SU-DHL-6 (cell line): ENCODE measurements at regions not wholly inside any gene's neighbourhood (a gene's known extent, or its start where the extent isn't known, plus 50 kb on each side); places are given as distances from the start of the nearest gene placed in this dataset.
"Not testable (repeated sequence)": the region's sequence is repeated elsewhere in the genome, so short reads cannot be mapped to it uniquely, and the experiment has no call there.

Source experiments
- H2AFZ ChIP-seq: fragments of 200-600 bp; sonication (generic); 2 replicates; pipeline ENCODE4 v1.6.1; 2014; ENCODE audit warnings: low read depth, mild to moderate bottlenecking, moderate library complexity, mixed read lengths, antibody characterized with exemption, low read length; ENCODE audit not compliant: severe bottlenecking
- H3F3A ChIP-seq: fragments of 200-600 bp; shearing (Covaris generic); 2 replicates; pipeline ENCODE4 v1.6.0; 2016; ENCODE audit warnings: antibody characterized with exemption, mild to moderate bottlenecking; ENCODE audit not compliant: insufficient read depth
- H3K27ac ChIP-seq: fragments of 200-600 bp; sonication (generic); 2 replicates; pipeline ENCODE4 v1.5.1; 2016; ENCODE audit warnings: low read depth, mild to moderate bottlenecking, low read length, moderate library complexity, mixed read lengths
- H3K27me3 ChIP-seq: fragments of 200-600 bp; sonication (generic), shearing (Covaris generic); 2 replicates; pipeline ENCODE4 v1.6.0; 2014; ENCODE audit warnings: mild to moderate bottlenecking, low read length
- H3K36me3 ChIP-seq: fragments of 200-600 bp; sonication (generic); 2 replicates; pipeline ENCODE4 v1.6.1; 2014; ENCODE audit warnings: mild to moderate bottlenecking, low read length, mixed read lengths
- H3K4me2 ChIP-seq: fragments of 300-600, 200-600 bp; shearing (Covaris generic), sonication (generic); 2 replicates; pipeline ENCODE4 v1.6.0; 2014; ENCODE audit warnings: low read length, low read depth, mild to moderate bottlenecking; ENCODE audit not compliant: poor library complexity, severe bottlenecking
- H3K4me3 ChIP-seq: fragments of 200-600 bp; sonication (generic); 2 replicates; pipeline ENCODE4 v1.5.1; 2014; ENCODE audit warnings: antibody characterized with exemption, low read length, mild to moderate bottlenecking, mixed read lengths; ENCODE audit not compliant: insufficient read depth, poor library complexity, severe bottlenecking
- H3K79me2 ChIP-seq: fragments of 200-600 bp; sonication (generic); 2 replicates; pipeline ENCODE4 v1.6.1; 2014; ENCODE audit warnings: mild to moderate bottlenecking, low read length, moderate library complexity; ENCODE audit not compliant: insufficient read depth
- H3K9ac ChIP-seq: fragments of 200-600 bp; sonication (generic); 2 replicates; pipeline ENCODE4 v1.7.0; 2014; ENCODE audit warnings: mild to moderate bottlenecking, low read length
- H3K9me2 ChIP-seq: fragments of 200-600 bp; sonication (generic); replicated peaks from 2 replicates; pipeline ENCODE4 v1.6.1; 2014; ENCODE audit warnings: low read length; ENCODE audit not compliant: insufficient read depth
- H3K9me3 ChIP-seq: fragments of 200-600 bp; sonication (generic); 2 replicates; pipeline ENCODE4 v1.6.1; 2014; ENCODE audit warnings: low read length, mixed read lengths; ENCODE audit not compliant: insufficient read depth
- H4K20me1 ChIP-seq: fragments of 200-600 bp; sonication (generic); 2 replicates; pipeline ENCODE4 v1.6.1; 2014; ENCODE audit warnings: low read depth, mild to moderate bottlenecking, antibody characterized with exemption, low read length, moderate library complexity, mixed read lengths
- CTCF ChIP-seq: fragments of 200-600 bp; sonication (generic); IDR thresholded peaks from one replicate; pipeline ENCODE4 v1.5.1; 2017; ENCODE audit warnings: antibody characterized with exemption, mild to moderate bottlenecking, low read length, moderate library complexity; ENCODE audit not compliant: insufficient read depth, poor library complexity, severe bottlenecking
- EZH2phosphoT487 ChIP-seq: fragments of 200-600 bp; sonication (generic), shearing (Covaris generic); conservative IDR thresholded peaks from 2 replicates; pipeline ENCODE4 v1.6.1; 2018; ENCODE audit warnings: mild to moderate bottlenecking, antibody characterized with exemption, low read length, moderate library complexity, mixed read lengths

- Histone ChIP-seq H3K9me2 (no peaks in the 10 kb centered on the region), H3K9ac (no peak overlapping the region), H4K20me1 (no peaks in the 10 kb centered on the region), H3K27me3 (no peaks in the 10 kb centered on the region), H3F3A (no peaks in the 10 kb centered on the region), H3K4me3 (no peak overlapping the region), H3K4me2 (no peak overlapping the region), H3K27ac (no peak overlapping the region), H3K79me2 (no peaks in the 10 kb centered on the region), H3K9me3 (no peaks in the 10 kb centered on the region), H2AFZ (no peak overlapping the region), H3K36me3 (no peaks in the 10 kb centered on the region)
- no peak for TF ChIP-seq EZH2phosphoT487
- no peak for TF ChIP-seq CTCF
Observed at GRCh38 chr12:124157406-124157805, 137.5 kb upstream of the RFLNA start.

GRCh38 chr12:124159655-124160054 lies 135.2 kb upstream of the RFLNA start:
- H3K27me3 ChIP-seq: no peaks in the 10 kb centered on the region
- H3K36me3 ChIP-seq: no peaks in the 10 kb centered on the region
- H4K20me1 ChIP-seq: no peaks in the 10 kb centered on the region
- H3K79me2 ChIP-seq: no peaks in the 10 kb centered on the region
- H3F3A ChIP-seq: no peaks in the 10 kb centered on the region
- no peaks in the 10 kb centered on the region for H3K9me3 ChIP-seq
- no peak overlapping the region for H3K9ac ChIP-seq
- H3K27ac ChIP-seq: no peak overlapping the region
- no peaks in the 10 kb centered on the region for H3K9me2 ChIP-seq
- TF ChIP-seq CTCF (no peak), EZH2phosphoT487 (no peak)
- no peak overlapping the region for H2AFZ ChIP-seq
- no peak overlapping the region for H3K4me3 ChIP-seq
- no peak overlapping the region for H3K4me2 ChIP-seq

- no peak for TF ChIP-seq EZH2phosphoT487
- no peak for TF ChIP-seq CTCF
- H4K20me1 ChIP-seq: no peaks in the 10 kb centered on the region
- no peak overlapping the region for H2AFZ ChIP-seq
- H3K4me2 ChIP-seq: no peak overlapping the region
- H3K9ac ChIP-seq: no peak overlapping the region
- H3K9me2 ChIP-seq: no peaks in the 10 kb centered on the region
- H3K36me3 ChIP-seq: no peaks in the 10 kb centered on the region
- no peak overlapping the region for H3K4me3 ChIP-seq
- no peak overlapping the region for H3K27ac ChIP-seq
- no peaks in the 10 kb centered on the region for H3K79me2 ChIP-seq
- H3F3A ChIP-seq: no peaks in the 10 kb centered on the region
- H3K27me3 ChIP-seq: no peaks in the 10 kb centered on the region
- no peaks in the 10 kb centered on the region for H3K9me3 ChIP-seq
Observed at GRCh38 chr12:124160097-124160756, 134.7 kb upstream of the RFLNA start.

GRCh38 chr12:124161402-124161801 lies 133.5 kb upstream of the RFLNA start:
- H3K36me3 ChIP-seq, H3K9ac ChIP-seq, H4K20me1 ChIP-seq, H3K9me3 ChIP-seq, H3K79me2 ChIP-seq, H3K9me2 ChIP-seq, H3F3A ChIP-seq, H2AFZ ChIP-seq, H3K4me3 ChIP-seq, H3K27me3 ChIP-seq, H3K27ac ChIP-seq, H3K4me2 ChIP-seq: not testable (repeated sequence)
